HK-2 (cell line): ENCODE measurements at regions not wholly inside any gene's neighbourhood (a gene's known extent, or its start where the extent isn't known, plus 50 kb on each side); places are given as distances from the start of the nearest gene placed in this dataset.

Experiments used
- DNase-seq: peaks from one replicate; pipeline ENCODE4 v3.0.0-alpha.2; 2018; ENCODE audit not compliant: unreplicated experiment

GRCh38 chr5:86780018-86780417, 162.3 kb downstream of the COX7C start:
- no peak for DNase-seq

- no peak for DNase-seq
Observed at GRCh38 chr5:86786955-86787354, 169.2 kb downstream of the COX7C start.

DNA sequence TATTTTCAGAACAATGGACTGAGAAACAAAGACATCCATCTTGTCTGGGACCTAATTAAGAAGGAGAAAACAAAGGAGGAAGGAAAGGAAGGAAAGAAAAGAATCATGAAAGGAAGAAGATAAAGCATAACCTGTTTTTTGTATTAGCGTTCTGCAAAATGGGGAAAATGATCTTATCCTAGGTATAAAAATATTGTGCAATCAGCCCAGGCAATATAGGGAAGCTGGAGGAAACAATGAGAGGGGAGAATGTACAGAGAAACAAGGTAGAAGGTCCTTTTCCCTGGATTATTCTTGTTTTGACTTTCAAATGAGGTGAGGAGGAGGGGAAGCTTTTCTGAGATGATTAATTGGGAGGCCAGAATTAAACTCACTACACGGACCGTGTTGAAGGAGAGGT, 177.9 kb downstream of the COX7C start:
- no peak for DNase-seq

GRCh38 chr5:86797677-86798076, 179.9 kb downstream of the COX7C start:
- DNase-seq, result no peak

- no peak for DNase-seq
Observed at GRCh38 chr5:86806206-86806605, 188.5 kb downstream of the COX7C start.

- DNase-seq, result no peak
Observed at GRCh38 chr5:86807046-86808031, 189.6 kb downstream of the COX7C start.

GRCh38 chr5:86814315-86814714, 196.6 kb downstream of the COX7C start:
- no peak for DNase-seq

DNA sequence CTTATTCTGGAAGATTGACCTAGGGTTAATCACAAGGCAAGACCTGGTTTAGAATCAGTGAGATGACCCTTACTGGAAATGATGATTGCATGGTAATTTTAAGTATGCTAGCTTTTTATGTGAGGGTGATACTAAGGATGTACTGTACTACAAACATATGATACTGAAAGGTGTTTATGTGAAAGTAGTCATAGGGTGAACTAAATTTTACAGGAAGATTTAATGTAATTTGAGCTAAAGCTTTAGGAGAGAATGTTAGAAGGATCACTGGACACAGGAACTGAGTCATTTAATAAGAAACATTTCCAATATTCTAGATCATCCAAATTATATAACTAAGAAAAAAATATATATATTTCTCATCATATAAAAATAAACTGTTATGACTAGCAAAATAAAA, 197.2 kb downstream of the COX7C start:
- no peak for DNase-seq

GRCh38 chr5:86824637-86825036, 206.9 kb downstream of the COX7C start:
- DNase-seq, result no peak

- DNase-seq, result no peak
Observed at GRCh38 chr5:86831128-86831527, 213.4 kb downstream of the COX7C start.

DNA sequence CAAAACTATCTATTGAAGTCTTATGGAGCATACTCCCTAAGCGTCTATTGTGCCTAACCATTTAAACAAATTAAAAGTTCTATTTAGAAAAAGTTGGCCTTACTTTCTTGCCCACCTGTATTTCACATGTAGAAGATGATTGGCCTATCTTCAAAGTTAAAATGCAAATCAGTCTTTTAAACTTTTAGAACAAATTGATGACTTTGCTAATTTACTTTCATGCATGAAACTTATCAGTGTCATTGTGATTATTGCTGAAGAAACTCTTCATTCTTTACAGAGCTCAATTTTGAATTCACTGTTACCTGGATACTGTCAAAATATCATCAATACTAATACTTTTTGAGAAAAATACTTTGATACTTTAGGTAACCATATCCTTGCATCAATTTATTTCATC, 216.1 kb downstream of the COX7C start:
- DNase-seq, result no peak

DNA sequence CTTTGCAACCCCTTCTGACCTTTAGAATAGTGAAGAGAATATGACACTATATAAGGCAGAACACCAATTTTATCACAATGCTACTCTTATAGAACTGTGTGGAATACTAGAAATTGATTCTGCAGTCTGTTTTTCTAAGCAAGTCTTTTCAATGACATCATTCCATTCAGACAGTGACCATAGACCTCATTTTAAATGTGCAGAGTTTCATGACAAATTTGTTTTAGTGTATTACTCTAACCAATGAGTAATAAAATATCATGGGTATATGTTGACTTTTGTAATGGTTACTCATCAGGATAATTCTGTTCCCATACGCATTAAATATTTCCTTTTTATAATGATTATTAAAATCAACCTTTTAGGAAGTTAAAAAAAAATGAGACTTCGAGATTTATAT, 219.9 kb downstream of the COX7C start:
- no peak for DNase-seq

GRCh38 chr5:86838083-86838482, 220.3 kb downstream of the COX7C start:
- no peak for DNase-seq

GRCh38 chr5:86841000-86841644, 223.4 kb downstream of the COX7C start:
- no peak for DNase-seq

- no peak for DNase-seq
Observed at GRCh38 chr5:86858442-86858841, 240.7 kb downstream of the COX7C start.

DNA sequence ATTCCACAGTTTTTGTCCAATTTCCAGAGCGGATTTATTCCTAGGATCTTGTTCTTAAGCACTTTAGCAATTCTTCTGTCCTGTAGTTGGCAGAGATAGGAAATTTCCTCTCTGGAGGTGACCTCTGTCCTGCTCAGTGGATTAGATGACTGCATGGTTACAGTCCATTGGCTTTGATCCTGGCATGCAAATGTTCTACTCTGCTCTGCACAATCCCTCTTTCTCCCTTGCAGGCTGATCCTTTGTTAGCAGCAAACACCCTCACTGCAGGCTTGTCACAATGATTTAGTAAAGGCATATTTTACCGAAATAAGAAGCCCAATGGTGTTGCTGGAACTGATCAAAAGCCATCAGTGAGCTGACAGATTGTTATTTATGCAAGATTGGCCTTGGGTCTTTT, 243.8 kb downstream of the COX7C start:
- no peak for DNase-seq

DNA sequence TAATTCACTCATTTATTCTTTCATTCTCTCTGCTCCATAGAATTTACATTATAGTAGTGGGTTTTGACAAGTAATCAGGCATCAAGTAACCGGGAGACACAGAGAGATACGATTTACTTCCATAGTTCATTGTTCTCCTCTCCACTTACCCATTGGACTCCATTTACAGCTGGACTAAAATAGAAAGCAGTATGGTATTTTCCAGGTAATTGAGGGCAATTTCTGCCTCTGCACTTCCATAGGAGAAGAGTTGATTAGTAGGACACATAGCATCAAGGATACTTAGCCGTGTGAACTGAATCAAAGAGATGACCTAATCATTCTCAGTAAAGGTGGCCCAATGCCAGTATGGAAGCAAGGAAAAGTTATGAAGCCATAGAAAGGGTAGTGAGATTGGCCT, 244.4 kb downstream of the COX7C start:
- no peak for DNase-seq

GRCh38 chr5:86864051-86864450, 246.3 kb downstream of the COX7C start:
- DNase-seq, result no peak

DNA sequence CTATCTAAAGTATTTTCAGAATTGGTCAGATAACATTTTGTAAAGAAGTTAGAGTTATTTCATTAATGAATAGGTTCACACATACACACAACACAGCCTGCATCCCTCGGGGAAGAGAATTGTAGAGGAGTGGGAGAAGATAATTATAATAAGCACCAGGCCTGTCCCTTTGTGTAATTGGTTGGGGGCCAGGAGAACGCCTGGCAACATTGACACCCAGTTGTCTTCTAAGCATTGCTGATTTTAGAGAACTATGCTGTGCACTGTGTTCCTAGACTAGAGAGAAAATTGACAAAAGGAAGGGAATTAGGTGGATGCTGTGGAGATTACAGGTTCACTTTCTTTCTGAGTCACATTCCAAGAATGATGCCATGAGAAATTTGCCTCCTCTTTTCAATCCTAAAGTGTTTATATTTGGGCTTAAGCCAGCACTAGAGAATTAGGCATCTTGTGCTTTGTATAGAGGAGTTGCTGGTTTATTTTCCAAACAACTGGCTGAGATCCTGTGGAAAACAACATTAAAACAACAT, 247.6 kb downstream of the COX7C start:
- no peak for DNase-seq

DNA sequence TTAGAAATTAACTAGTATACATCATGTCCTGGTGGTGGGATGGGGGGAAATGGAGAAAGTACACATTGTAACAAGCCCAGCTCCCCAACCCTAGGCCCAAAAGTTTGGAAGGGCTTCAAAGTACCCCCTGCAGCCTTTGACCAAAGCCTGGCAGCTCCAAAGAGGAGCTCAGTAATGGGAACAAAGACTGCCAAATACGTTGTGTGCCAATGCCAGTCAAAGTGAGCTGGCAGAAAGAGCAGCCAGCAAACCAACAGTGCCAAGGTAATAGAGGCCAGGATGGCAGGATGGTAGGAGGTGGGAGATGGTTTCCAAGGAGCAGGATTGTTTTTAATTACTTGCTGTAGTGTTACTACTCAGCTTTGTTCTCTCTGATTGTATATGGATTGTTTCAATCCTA, 248.3 kb downstream of the COX7C start:
- no peak for DNase-seq

DNA sequence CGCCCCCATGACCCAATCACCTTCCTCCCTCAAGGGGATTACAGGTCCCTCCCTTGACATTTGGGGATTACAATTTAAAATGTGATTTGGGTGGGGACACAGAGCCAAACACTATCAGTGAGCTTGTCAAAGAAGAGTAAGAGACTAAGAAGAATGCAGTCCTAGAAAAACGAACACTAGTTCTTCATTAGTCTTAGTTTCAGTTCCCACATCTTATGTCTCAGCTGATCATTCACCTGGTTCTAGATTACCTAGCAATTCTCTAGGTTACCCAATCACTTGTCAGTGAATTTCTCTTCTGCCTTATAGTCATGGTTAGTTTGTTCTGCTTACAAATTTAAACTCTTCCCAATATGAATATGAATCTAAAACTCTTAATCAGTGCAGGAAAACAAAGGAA, 251.5 kb downstream of the COX7C start:
- DNase-seq, result no peak

GRCh38 chr5:86875539-86875938, 257.8 kb downstream of the COX7C start:
- DNase-seq, result no peak

DNA sequence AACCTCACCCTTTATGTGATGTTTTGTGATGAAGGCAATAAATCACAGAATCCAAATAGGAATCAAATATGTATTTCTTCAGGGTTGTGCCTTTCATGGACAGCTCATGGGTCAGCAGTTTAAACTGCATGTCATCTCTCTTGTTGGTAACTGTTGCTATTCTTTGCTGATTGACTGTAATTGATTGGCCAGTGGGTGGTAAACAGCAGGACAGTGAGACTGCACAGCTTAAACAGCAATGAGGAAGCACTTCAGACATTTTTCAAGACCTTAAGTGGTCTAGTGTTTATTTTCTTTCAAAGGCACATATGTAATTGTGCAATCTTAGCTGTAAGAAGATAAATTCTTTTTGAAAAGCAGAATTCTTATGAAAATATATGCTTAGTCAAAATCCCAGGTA, 260.5 kb downstream of the COX7C start:
- DNase-seq, result no peak
